SK-N-SH (cell line): ENCODE measurements at regions not wholly inside any gene's neighbourhood (a gene's known extent, or its start where the extent isn't known, plus 50 kb on each side); places are given as distances from the start of the nearest gene placed in this dataset.

ENCODE experiments used
- POLR2AphosphoS5 ChIP-seq: IDR thresholded peaks from 2 replicates; pipeline ENCODE4 v1.6.1; 2012; ENCODE audit warnings: low read depth, low read length
- TAF1 ChIP-seq: IDR thresholded peaks from 2 replicates; pipeline ENCODE4 v1.6.1; 2012; ENCODE audit warnings: low read depth, mild to moderate bottlenecking, low read length, moderate library complexity, borderline replicate concordance
- TF ChIP-seq, protein P1 (sequence below): fragments of 200-600 bp; sonication (generic); IDR thresholded peaks from 2 replicates; pipeline ENCODE4 v1.6.1; 2017; ENCODE audit warnings: antibody characterized with exemption, mild to moderate bottlenecking, moderate library complexity

DNA sequence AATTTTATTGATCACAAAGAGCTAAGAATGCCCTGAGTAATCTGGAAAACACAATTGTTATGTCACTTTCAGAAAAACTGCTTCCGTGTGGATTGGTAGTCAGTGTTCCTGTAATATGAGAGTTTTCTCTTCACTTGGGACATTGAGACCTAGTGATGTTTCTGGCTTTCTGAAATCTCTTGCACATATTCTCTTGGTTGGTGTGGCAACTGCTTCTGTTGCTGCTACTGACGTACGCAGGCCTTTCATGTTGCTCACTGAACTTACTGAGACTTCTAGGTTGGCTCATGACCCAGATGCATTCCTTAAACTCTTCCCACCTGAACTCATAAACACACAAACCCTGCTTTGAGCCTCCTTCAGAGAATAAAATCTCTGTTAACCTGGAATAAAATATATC lies 175.0 kb upstream of the PFN2 start:
- no peak for TF ChIP-seq POLR2AphosphoS5
- TF ChIP-seq, protein P1, sequence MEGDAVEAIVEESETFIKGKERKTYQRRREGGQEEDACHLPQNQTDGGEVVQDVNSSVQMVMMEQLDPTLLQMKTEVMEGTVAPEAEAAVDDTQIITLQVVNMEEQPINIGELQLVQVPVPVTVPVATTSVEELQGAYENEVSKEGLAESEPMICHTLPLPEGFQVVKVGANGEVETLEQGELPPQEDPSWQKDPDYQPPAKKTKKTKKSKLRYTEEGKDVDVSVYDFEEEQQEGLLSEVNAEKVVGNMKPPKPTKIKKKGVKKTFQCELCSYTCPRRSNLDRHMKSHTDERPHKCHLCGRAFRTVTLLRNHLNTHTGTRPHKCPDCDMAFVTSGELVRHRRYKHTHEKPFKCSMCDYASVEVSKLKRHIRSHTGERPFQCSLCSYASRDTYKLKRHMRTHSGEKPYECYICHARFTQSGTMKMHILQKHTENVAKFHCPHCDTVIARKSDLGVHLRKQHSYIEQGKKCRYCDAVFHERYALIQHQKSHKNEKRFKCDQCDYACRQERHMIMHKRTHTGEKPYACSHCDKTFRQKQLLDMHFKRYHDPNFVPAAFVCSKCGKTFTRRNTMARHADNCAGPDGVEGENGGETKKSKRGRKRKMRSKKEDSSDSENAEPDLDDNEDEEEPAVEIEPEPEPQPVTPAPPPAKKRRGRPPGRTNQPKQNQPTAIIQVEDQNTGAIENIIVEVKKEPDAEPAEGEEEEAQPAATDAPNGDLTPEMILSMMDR, result no peak
- TF ChIP-seq TAF1, result no peak
